RWPE2 (cell line): ENCODE measurements at regions not wholly inside any gene's neighbourhood (a gene's known extent, or its start where the extent isn't known, plus 50 kb on each side); places are given as distances from the start of the nearest gene placed in this dataset.

ENCODE experiments used
- ATAC-seq: fragments of 200-7000 bp; cut with Tn5 transposase; 3 replicates; pipeline ENCODE4 v1.9.1; 2021; ENCODE audit warnings: low read depth
- DNase-seq: peaks from one replicate; pipeline ENCODE4 v3.0.0-alpha.2; 2020; ENCODE audit warnings: low spot score
- H3K27ac ChIP-seq: fragments of 450-650 bp; 2 replicates; pipeline ENCODE4 v1.5.1; 2017; ENCODE audit warnings: mild to moderate bottlenecking; ENCODE audit not compliant: poor library complexity, severe bottlenecking
- H3K27me3 ChIP-seq: fragments of 250-450 bp; sonication (Bioruptor Pico); 2 replicates; pipeline ENCODE4 v1.5.1; 2021; ENCODE audit warnings: mild to moderate bottlenecking, moderate library complexity; ENCODE audit not compliant: insufficient read depth, poor library complexity, severe bottlenecking
- H3K36me3 ChIP-seq: fragments of 250-450 bp; sonication (Bioruptor Pico); 2 replicates; pipeline ENCODE4 v1.5.1; 2020; ENCODE audit warnings: low read depth, mild to moderate bottlenecking, moderate library complexity
- H3K4me1 ChIP-seq: fragments of 250-450 bp; sonication (Bioruptor Pico); 2 replicates; pipeline ENCODE4 v1.5.1; 2021; ENCODE audit warnings: mild to moderate bottlenecking, moderate library complexity; ENCODE audit not compliant: insufficient read depth, poor library complexity, severe bottlenecking
- H3K4me3 ChIP-seq: fragments of 250-450 bp; sonication (Bioruptor Pico); 2 replicates; pipeline ENCODE4 v1.5.1; 2021; ENCODE audit warnings: mild to moderate bottlenecking, moderate library complexity; ENCODE audit not compliant: severe bottlenecking
- H3K9me3 ChIP-seq: fragments of 250-450 bp; sonication (Bioruptor Pico); 2 replicates; pipeline ENCODE4 v1.5.1; 2021; ENCODE audit warnings: mild to moderate bottlenecking, moderate library complexity; ENCODE audit not compliant: severe bottlenecking
- CTCF ChIP-seq: fragments of 450-650 bp; IDR thresholded peaks from one replicate; pipeline ENCODE4 v1.5.1; 2017; ENCODE audit warnings: mild to moderate bottlenecking, moderate library complexity; ENCODE audit not compliant: poor library complexity, severe bottlenecking

- Histone ChIP-seq H3K9me3 (no peaks in the 10 kb centered on the region), H3K4me3 (no peak overlapping the region), H3K27me3 (peaks cover 3% of the 10 kb centered on the region), H3K4me1 (no peaks in the 10 kb centered on the region), H3K27ac (no peak overlapping the region), H3K36me3 (no peaks in the 10 kb centered on the region)
- ATAC-seq (no peak), DNase-seq (no peak)
- no peak for TF ChIP-seq CTCF
These were observed 64.2 kb upstream of the GGTLC1 start for GRCh38 chr20:24052599-24053275.

GRCh38 chr20:24051160-24051559 is 62.6 kb upstream of the GGTLC1 start:
- no peak overlapping the region for H3K27ac ChIP-seq

GRCh38 chr20:24050119-24050518 is 61.5 kb upstream of the GGTLC1 start:
- DNase-seq (no peak), ATAC-seq (no peak)
- no peak overlapping the region for H3K4me3 ChIP-seq
- peaks cover 3% of the 10 kb centered on the region for H3K27me3 ChIP-seq
- H3K4me1 ChIP-seq = no peaks in the 10 kb centered on the region
- H3K9me3 ChIP-seq = no peaks in the 10 kb centered on the region
- no peaks in the 10 kb centered on the region for H3K36me3 ChIP-seq
- TF ChIP-seq CTCF = no peak
- no peak overlapping the region for H3K27ac ChIP-seq

More at GRCh38 chr20:24051160-24051559, 62.6 kb upstream of the GGTLC1 start:
- Histone ChIP-seq H3K4me1 (no peaks in the 10 kb centered on the region), H3K36me3 (no peaks in the 10 kb centered on the region), H3K9me3 (no peaks in the 10 kb centered on the region), H3K27me3 (peaks cover 3% of the 10 kb centered on the region), H3K4me3 (no peak overlapping the region)
- ATAC-seq = no peak
- DNase-seq = no peak
- TF ChIP-seq CTCF = no peak

- Histone ChIP-seq H3K9me3 (no peaks in the 10 kb centered on the region), H3K4me3 (no peak overlapping the region), H3K27me3 (peaks cover 3% of the 10 kb centered on the region), H3K4me1 (no peaks in the 10 kb centered on the region), H3K36me3 (no peaks in the 10 kb centered on the region), H3K27ac (no peak overlapping the region)
- no peak for DNase-seq
- no peak for TF ChIP-seq CTCF
- no peak for ATAC-seq
These were observed 60.5 kb upstream of the GGTLC1 start for GRCh38 chr20:24049081-24049480.

DNA sequence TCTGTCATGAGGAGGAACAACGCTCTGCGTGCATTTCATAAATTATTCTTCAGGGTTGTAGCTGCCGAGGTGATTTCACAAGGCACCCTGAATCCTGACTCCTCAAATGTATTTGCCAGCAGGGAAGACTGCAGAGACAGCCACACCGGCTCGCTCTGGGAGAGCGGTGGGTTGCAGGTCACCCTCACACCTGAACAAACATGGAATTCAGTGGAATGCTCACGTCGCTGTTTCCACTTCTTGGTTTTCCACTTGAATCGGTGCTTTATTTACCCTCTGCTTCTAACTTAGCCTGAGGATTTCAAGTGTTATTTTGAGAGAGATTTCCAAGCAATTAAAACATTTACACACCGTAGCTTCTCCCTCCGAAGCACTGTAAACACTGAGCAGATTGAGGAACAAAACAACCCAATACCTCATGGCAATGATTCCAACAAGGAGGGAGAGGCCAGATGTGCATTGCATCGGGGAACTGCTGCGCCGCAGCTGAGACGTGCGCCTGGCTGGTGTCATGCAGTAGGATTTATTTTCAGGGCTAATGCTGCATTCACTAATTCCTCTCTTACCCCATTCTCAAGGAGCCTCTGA is 59.5 kb upstream of the GGTLC1 start:
- Histone ChIP-seq H3K36me3 (no peaks in the 10 kb centered on the region), H3K4me3 (no peak overlapping the region), H3K4me1 (no peaks in the 10 kb centered on the region), H3K9me3 (no peaks in the 10 kb centered on the region), H3K27ac (no peak overlapping the region), H3K27me3 (peaks cover 3% of the 10 kb centered on the region)
- DNase-seq = no peak
- ATAC-seq = no peak
- TF ChIP-seq CTCF = no peak
